ENCODE measurements at regions not wholly inside any gene's neighbourhood (a gene's known extent, or its start where the extent isn't known, plus 50 kb on each side); places are given as distances from the start of the nearest gene placed in this dataset.
A peak's percentile ranks its signal among the peaks of the same experiment; 100 is the strongest.

GRCh38 chr1:81327103-81327710 lies 473.5 kb upstream of the ADGRL2 start:
- DNase-seq (ENCODE audit: low spot score): no peak

DNA sequence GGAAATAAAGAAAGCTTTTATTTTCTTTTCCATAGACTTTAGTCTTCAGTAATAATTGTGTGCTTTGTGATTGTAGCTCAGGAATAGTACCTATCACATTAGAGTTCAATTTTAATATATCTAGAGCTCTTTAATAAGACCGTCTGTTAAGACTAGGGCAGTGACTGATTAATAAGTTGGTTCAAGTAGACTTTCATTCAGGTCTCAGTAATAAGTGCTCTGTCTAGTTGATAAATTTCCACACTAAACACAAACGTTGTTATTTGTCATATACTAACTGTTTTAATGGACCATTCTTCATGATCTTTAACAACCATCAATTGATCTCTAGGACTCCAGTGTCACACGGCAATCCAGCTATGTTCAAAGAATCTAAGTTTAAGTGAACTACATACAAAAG lies 474.5 kb upstream of the ADGRL2 start:
- DNase-seq (ENCODE audit: low spot score): no peak

DNA sequence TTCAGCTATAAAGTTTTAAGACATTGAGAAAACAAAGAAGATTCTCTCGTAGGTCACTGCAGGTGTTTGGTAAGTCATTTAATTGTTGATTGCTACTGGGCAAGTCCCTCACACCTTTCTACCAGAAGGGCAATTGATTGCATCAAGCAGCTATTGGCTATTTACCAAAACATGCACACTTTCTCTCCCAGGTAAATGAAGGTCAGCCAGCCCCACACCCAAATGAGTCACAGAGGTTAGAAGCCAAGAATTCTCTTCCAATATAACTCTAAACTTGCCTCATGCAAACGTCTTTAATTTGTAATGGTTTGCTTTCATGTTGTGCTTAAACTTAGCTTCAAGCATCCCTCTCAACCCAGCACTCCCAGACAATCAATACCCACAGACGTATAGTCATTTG lies 475.3 kb upstream of the ADGRL2 start:
- no peak for DNase-seq (ENCODE audit: low spot score)

- no peak for DNase-seq (ENCODE audit: low spot score)
These were observed 476.9 kb upstream of the ADGRL2 start for GRCh38 chr1:81323862-81324261.

- DNase-seq (ENCODE audit: low spot score): no peak
These were observed 483.5 kb upstream of the ADGRL2 start for GRCh38 chr1:81317191-81317590.

DNA sequence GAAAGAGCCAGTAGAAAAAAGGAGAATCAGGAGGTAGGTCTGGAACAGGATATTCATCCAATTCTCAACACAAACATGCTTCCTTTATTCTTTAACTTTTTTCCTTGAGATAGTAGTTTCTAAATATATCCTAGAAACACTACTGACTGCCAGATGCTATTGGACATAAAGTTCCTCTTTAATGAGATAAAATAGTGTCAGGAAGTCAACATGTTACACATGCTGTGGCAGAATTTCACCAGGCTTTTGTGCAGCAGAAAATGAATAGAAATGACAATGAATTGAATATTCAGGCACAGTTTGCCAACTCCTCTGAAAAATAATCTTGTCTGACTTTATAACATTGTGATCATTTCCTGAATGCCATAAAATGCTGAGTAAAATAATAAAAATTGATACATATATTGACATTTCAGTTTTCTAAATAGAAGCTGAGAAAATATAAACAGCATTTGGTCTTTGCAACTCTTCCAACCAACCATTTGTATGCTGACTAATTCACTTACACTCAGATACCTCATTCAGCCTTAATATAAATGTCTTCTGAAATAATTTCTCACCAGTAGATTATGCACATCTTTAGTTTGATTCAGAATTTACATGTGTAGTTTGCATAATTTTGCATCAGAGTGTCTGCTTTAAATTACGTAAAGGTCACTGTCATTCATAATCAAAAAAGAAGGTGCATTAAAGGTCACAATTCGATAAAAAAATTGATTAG lies 486.1 kb upstream of the ADGRL2 start:
- no peak for DNase-seq (ENCODE audit: low spot score)

GRCh38 chr1:81313289-81313688 lies 487.4 kb upstream of the ADGRL2 start:
- DNase-seq (ENCODE audit: low spot score): no peak

DNA sequence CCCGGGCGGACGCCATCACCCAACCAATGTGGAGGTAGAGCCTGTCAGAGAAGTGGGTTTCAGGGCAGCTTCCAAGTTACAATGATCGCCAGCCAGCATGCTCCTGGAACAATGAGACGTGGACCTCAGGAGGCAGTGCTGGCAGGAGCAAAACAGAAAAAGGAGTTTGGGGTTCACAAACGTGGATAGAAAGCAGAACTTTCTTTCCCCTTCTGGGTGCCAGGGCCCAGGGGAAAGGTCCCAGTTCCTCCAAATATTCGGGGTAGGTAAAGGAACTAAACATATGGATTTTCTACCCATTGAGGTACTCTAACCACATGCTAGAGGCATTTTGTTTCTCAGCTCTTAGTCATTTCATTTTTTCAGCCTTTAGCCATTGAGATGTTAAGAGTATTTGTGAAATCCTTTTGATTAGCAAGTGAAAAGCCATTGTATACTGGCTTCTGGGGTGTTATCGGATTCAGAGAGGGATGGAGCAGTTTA lies 488.4 kb upstream of the ADGRL2 start:
- DNase-seq (ENCODE audit: low spot score): no peak

DNA sequence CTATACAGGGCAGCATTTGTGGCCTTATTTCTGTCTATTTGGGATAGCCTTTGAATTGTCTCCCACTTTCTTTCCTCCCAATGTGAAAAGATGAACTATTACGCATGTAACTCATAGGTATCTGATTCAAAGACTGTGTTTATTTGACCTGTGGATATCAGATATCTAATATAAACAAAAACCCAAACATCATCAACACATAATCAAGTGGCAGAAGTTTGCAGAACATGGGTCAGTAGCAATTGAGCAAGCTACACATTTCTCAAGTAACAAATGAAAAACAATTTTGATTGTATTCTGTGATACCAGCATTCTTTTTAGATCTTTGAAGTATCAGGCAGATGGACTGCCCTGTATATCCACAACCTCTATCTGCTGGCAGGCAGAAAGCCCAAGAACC lies 490.5 kb upstream of the ADGRL2 start:
- DNase-seq (ENCODE audit: low spot score): no peak

DNA sequence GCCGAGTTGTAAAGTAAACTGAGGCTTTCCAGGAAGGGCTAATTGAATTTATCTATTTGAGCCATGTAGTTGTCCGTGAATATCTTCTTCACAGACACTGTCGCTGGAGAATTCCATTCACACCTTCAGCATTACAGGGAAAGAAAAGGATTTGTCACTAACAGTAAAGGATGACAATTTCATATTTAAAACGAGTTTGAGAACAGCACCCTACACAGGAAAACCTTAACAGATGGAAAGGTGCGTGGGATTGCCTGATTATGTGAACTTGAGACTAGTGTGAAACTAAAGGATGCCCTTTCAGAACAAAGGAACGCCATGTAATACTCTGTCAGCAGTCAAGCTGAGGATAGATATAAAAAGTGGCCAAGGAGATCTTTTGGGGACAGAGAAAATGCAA lies 492.5 kb upstream of the ADGRL2 start:
- DNase-seq (ENCODE audit: low spot score): no peak

DNA sequence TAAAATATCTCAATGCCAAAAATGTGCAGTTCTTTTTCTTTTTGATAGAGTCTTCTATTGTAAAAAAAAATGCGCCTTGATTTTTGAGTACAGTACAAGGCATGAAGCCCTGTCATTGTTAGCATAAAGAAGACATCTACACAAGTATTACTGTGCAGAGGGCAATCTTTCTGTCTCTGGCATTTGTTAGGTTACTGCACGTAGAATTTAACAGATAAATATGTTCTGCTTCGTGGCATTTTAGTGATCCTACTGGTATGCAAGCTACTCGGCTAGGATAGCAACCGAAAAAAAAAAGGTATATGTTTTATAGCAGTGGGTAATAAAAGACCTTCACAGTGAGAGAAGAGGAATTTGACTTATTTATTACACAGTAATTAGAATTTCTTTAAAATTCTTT lies 492.9 kb upstream of the ADGRL2 start:
- DNase-seq (ENCODE audit: low spot score): no peak

GRCh38 chr1:81305997-81306452 lies 494.7 kb upstream of the ADGRL2 start:
- peak; percentile 83 for DNase-seq (ENCODE audit: low spot score)

GRCh38 chr1:81304187-81304586 lies 496.5 kb upstream of the ADGRL2 start:
- DNase-seq (ENCODE audit: low spot score): no peak

DNA sequence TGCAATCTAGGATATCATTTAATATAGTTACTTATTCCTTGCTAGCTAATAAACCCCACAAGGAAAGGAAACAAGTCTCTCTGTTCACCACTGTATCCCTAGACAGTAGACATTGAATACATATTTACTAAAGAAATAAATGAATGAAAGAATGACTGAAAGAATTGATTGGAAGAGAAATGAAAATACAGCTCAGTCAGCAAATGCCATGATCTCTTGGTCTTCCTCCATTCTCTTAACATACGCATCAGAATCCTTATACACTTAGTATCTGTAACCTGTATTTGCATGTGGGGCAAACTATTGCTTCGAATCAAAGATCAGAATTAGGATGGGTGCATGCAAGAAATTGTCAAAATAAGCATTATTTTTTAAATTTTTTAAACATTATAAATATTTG lies 500.8 kb upstream of the ADGRL2 start:
- no peak for DNase-seq (ENCODE audit: low spot score)

DNA sequence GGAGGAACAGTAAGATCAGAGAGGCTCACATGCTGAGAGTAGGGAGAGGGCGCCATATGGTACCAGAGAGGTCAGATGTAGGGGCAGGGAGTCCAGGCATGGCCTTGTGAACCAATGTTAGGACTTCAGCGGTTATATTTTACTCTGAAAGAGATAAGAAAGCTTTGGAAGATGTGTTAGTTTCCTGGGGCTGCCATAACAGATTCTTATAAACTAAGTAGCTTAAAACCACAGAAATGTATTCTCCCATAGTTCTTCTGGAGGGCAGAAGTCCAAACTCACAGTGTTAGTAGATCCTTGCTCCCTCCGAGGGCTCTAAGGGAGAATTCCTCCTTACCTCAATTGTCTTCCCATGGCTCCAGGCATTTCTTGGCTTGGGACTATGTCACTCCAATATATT lies 502.5 kb upstream of the ADGRL2 start:
- DNase-seq (ENCODE audit: low spot score): no peak

DNA sequence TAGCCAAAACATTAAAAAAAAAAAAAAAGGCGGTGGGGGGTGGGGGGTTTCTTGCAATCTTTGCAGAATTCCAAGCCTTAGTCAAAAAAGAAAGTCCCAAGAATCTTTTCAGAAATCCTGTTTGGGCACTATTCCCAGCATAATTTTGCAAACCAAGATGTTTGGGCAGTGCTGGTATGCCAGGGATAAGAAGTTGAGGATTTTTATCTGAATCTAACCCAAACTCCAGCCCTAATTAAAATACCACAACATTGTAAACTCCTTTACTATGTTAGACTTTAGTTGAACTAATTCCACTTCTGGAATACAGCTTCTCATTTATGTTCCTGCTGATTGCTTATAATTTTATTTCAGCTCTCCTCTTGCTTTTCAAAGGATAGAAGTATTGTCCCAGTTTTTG lies 504.1 kb upstream of the ADGRL2 start:
- no peak for DNase-seq (ENCODE audit: low spot score)

DNA sequence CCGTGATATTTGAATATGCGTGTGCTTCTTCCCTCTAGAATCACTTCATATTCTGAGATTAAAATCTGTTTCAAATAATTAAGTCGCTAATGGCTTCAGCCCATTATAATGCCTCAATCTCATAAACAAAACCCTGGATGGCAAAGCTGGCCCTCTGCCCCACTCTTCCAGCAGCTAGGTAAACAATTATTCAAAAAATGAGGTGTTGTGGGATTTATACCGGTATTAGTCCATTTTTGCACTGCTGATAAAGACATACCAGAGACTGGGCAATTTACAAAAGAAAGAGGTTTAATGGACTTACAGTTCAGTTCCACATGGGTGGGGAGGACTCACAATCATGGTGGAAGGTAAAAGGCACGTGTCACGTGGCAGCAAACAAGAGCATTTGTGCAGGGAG lies 510.4 kb upstream of the ADGRL2 start:
- DNase-seq (ENCODE audit: low spot score): no peak

DNA sequence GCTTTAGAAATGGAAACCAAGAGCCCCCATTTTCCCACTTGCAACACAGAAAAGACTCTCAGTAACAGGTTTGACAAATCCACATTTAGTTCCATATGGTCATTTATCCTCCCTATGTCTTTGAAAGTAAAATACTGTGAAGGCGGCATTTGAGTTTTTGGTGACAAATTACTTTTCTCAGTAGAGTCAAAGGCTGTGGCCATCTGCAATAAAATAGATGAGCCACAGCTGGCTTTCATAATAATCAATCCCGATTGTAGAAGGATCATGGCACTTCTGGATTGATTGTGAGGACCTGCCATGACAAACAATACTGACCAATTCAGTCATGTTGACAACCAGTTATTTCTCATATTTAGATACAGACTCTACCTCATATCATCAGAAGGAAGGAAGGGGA lies 512.0 kb upstream of the ADGRL2 start:
- DNase-seq (ENCODE audit: low spot score): no peak

DNA sequence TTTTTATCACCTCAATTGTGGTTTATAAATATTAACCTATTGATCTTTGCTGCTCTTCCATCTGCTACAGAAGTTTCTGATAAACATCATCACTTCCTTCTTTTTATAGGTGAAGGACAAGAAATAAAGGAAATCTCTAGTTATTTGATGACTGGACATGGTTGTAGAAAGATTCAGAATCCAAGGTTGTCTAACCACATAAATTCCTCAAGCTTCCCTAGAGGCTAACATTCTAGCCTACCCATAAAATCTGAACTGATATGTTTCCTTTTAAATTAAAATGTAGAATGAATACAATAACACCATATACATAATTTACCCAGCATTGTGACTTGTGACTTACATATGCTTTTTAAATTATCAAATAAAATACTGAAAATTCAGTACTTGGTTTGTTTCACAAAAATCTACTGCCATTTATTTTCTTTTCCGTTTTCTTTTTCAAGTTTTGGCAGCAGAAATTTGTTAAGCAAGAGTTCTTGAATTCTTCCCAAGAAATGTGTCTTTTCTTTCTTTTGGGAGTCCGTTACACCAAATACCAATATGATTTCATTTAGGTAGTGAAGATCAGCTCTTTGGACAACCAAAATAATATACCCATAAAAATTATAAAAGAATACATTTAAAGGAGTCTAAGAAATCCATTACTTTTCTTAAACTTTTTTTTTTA lies 513.2 kb upstream of the ADGRL2 start:
- DNase-seq (ENCODE audit: low spot score): no peak

- no peak for DNase-seq (ENCODE audit: low spot score)
These were observed 530.7 kb upstream of the ADGRL2 start for GRCh38 chr1:81270051-81270450.

DNA sequence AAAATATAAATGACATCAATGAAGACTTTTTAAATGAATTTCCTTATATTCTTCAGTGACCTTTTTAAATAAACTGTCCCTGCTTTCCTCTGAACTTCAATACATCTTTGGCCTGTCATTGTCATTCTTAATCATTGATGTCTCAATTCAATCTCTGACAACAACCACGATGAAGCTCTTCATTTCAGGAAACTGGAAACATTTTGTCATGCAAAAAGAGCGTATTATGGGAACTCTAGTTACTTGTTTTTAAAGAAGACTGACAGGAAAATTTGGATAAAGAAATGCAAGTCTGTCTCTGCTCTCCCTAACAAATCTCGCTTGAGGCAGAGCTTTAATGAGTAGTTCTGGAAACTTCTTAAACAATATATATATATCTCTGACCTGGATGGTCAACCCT lies 535.8 kb upstream of the ADGRL2 start:
- no peak for DNase-seq (ENCODE audit: low spot score)

DNA sequence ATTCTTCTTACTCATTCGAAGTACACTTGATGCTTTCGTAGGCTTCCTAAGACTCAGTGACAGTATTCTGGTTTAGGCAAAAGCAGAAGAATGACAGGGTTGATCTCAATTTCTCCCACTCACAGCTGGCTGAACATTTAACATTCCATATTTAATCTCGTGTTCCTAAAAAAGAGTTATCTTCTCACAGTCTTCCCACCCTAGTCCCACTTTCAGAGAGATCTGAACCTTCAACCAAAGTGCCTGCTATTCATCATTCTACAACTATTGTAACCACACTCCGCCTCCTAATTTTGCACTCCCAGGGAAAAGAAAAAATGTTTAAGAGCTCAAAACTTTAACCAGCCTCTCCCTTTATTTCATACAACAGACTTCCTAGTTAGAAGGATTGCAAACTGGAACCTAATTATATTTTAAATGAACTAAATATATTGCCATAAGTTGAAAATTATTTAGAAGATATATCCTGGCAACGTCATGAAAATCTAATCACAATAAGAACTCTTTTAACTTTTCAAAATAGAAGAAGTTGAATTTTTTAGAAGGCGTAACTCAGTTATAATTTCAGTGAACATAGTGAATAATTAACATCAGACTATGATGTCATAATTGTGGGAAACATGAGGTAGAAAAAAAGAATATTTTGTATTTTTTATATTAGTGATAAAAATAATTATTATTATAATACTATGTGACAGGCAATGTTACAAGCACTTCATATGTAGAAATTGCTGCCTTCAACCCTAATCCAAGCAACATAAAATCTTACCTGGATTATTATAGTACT lies 540.9 kb upstream of the ADGRL2 start:
- DNase-seq (ENCODE audit: low spot score): no peak

GRCh38 chr1:81254560-81254959 lies 546.2 kb upstream of the ADGRL2 start:
- DNase-seq (ENCODE audit: low spot score): no peak

Data from Ammon's horn (tissue), 1 donor.